GDM1 (cell line): ENCODE measurements at regions not wholly inside any gene's neighbourhood (a gene's known extent, or its start where the extent isn't known, plus 50 kb on each side); places are given as distances from the start of the nearest gene placed in this dataset.
"Not testable (repeated sequence)": the region's sequence is repeated elsewhere in the genome, so short reads cannot be mapped to it uniquely, and the experiment has no call there.

Experiments used
- DNase-seq: peaks from one replicate; lab custom pipeline; 2025; lab: John Stamatoyannopoulos, UW

GRCh38 chr5:68803881-68804319 is 289.9 kb upstream of the SLC30A5 start:
- DNase-seq, result no peak

DNA sequence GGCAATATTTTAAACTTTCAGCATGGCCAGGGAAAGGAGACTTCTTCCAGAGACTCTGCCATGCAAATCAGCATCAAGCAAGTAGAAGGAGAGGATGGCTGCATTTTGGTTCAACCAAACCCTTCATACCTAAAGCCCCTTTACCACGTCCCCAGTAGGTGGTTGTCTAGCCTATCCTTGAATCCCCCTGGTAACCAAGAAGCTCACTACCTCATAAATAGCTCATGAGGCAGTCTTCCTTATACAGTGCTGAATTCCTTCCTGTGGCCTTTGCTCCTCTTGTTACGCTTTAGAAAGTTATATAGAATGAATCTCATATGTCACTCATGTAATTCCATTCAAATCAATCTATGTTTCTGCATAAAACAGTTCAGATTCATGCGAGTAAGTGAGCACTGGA is 289.5 kb upstream of the SLC30A5 start:
- DNase-seq, result no peak

DNA sequence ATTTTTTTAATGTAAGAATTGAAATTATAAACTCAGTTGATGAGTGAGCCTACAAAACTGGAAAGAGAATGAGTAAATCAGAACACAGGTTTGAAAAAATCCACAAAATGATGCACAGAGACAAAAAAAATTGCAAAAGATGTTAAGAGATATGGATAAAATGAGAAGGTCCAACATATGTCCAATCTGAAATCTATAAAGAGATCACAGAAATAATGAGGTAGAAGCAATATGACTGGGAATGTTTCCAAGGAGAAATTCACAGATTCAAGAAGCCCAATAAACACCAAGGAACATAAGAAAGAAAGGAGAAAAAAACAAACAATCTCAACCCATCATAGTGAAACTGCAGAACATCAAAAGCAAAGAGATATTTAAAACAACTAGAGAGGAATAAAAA is 288.4 kb upstream of the SLC30A5 start:
- no peak for DNase-seq

DNA sequence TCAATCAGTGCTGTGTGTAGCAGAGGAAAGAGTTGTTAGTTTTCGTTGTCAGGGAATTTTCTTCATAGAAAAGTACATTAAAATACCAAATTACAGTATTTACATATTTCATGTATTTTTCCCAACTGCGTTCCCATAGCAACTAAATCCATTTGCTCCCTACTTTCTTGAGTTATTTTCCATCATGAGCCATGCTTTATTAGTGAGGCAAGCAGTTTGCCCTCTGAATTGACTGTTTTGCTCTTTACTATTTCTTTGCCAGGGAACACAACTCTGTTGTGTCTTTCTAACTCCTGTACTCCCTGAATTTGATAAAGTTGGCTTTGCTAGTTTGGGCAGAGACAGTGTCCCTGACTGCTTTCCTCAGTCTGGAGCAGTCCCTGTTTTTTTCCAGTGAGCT is 276.2 kb upstream of the SLC30A5 start:
- no peak for DNase-seq

GRCh38 chr5:68818057-68818695 is 275.6 kb upstream of the SLC30A5 start:
- DNase-seq, result no peak

DNA sequence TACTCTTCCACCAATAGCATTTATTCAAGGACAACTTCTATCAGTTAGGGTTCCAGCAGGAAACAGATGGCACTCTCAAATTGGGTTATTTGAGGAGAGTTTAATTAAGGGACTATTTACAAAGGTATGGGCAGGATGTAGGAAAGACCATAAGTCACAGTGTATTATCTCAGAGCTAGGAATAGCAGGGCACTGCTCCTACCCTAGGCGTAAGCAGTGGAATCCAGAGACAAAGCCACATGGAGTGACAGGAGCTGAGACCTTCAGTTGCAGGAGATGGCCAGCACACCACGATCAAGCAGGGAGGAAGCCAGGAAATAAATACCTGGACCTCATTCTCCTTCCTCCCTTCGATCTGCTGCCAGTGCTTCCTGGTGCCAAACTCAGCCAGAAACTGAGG is 274.9 kb upstream of the SLC30A5 start:
- no peak for DNase-seq

DNA sequence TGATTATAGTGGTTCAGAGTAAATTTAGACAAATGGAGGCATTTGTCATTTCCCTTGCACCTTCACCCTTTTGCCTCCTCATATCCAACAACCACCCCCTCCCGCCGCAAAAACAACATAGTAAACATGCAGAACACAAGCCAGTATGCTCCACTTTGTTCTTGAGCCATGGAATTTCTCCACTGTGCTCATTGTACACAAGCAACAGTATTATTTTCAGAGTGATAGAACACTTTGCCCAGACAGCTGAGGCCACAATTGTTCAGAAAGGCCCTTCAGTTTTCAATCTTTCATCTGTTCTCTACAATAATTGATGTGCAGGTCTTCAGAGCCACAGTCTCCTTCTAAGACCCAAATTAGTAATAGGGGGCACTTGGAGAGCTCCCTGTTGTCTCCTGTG is 272.8 kb upstream of the SLC30A5 start:
- no peak for DNase-seq

GRCh38 chr5:68822796-68823195 is 271.0 kb upstream of the SLC30A5 start:
- DNase-seq, result no peak

GRCh38 chr5:68823301-68823700 is 270.5 kb upstream of the SLC30A5 start:
- DNase-seq, result no peak

- no peak for DNase-seq
Measured at GRCh38 chr5:68830377-68830898, 263.4 kb upstream of the SLC30A5 start.

- DNase-seq, result no peak
Measured at GRCh38 chr5:68834491-68834981, 259.3 kb upstream of the SLC30A5 start.

DNA sequence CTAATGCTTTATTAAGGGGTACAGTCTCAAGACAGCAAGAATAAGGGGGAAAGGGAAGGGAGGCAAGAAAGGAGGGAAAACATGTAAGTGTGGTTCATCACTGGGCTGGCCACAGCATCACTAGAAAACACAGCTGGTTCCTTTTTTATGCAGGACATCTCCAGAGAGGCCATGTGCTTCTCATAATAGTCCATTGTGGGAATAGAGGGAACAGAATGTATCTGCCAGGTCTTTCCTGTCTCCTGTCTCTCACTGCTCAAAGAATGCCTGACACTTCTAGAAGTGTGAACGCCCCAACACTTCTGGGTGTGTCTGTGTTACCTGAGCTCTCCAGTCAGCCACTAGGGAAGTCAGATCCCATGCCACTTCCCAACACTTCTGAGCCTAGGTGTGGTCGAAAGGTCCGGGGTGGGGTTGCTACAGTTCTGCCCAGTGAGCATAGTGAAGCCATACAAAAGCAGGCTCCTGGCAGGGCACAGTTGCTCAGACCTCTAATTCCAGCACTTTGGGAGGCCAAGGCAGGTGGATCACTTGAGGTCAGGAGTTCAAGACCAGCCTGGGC is 255.6 kb upstream of the SLC30A5 start:
- DNase-seq, result no peak

DNA sequence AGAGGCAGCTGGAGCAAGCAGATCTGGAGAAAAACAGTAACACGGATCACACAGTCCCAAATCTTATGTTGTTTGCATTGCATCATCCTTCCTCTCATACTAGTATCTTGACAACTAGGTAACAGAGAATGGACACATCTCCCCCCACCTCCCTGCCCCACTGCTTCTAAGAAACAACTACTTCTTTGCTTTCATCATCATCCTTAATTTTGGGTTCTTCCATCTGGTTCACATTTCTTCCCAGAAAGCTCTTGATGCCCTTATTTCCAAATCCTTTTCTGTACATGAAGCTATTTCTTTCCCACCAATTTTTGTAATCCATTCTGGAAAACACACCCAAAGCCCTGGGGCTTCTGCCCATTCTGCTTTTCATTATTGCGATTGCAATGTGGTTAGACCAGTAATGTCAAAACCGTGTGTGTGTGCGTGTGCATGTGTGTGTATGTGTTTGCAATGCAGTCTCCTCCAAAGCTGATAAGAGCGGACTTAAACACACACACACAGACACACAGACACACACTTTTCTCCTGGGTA is 254.7 kb upstream of the SLC30A5 start:
- no peak for DNase-seq

- DNase-seq, result no peak
Measured at GRCh38 chr5:68843624-68844364, 250.0 kb upstream of the SLC30A5 start.

DNA sequence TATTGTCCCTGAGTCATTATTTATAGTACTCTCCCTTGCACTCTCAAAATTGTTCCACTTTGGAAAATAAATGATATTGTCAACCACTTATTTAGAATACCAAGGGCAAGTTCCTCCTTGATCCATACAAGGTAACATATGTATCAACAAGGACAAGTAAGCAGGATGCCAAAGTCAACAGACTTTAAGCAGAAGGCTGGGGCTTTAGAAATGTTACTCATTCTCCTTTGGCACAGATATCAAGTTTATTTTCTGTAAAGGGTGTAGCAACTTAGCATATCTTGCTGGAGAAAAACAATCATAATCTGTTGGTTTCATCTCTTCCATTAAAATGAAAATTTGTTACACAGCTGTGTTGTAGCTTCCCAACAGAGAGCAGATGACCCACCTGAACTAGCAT is 248.7 kb upstream of the SLC30A5 start:
- DNase-seq, result no peak

DNA sequence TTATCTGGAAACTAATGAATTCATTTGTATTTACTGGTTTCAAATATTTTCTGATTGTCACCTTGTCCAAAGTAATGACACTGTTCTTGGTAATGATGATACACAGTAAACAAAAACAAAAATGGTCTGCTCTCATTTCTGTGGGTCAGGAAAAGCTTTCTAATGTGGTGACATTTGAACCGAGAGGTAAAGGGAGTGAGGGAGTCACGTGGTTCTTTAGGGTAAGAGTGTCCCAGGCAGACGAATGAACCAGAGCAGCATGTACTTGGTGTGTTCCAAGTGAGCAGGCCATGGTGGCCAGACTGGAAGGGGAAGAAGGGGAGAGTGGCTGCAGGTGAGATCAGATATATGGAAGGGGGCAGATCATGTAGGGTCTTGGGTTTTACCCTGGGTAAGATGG is 247.0 kb upstream of the SLC30A5 start:
- DNase-seq, result no peak

GRCh38 chr5:68848091-68848490 is 245.7 kb upstream of the SLC30A5 start:
- no peak for DNase-seq

GRCh38 chr5:68849103-68849502 is 244.7 kb upstream of the SLC30A5 start:
- DNase-seq, result no peak

DNA sequence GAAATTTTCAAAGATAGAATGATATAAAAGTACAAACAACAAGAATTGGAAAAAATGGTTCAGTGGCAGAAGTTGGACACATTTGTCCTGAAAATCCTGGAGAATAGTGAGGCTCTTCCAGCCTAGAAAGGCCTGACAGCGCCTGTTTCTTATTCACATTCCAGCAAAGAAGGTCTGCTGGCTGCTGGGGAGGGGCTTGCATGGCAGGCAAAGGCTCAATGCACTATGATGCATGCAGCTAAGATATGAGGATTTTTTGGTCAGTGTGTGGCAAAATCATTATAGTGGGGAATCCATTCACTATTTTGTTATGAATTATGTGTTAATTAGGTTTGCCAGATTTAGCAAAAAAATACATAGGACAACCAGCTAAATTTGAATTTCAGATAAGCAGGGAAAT is 243.9 kb upstream of the SLC30A5 start:
- no peak for DNase-seq

DNA sequence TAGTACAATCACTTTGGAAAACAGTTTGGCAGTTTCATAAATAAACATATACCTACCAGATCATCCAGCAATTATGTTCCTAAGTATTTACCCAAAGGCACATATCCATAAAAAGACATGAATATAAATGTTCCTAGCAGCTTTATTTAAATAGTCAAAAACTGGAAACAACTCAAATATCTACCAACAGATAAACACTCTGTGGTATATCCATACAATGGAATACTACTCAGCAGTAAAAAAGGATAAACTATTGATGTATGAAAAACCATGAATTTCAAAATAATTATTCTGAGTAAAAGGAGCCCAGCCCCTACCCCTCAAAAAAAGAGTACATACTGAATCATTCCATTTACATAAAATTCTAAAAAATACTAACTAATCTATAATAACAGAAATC is 232.7 kb upstream of the SLC30A5 start:
- DNase-seq, result no peak

- DNase-seq, result no peak
Measured at GRCh38 chr5:68862560-68862959, 231.3 kb upstream of the SLC30A5 start.

GRCh38 chr5:68865192-68865591 is 228.6 kb upstream of the SLC30A5 start:
- DNase-seq, result not testable (repeated sequence)
